NCI-H2227 (cell line): ENCODE measurements at regions not wholly inside any gene's neighbourhood (a gene's known extent, or its start where the extent isn't known, plus 50 kb on each side); places are given as distances from the start of the nearest gene placed in this dataset.
"Not testable (repeated sequence)": the region's sequence is repeated elsewhere in the genome, so short reads cannot be mapped to it uniquely, and the experiment has no call there.

Experiments
- DNase-seq: peaks from one replicate; lab custom pipeline; 2025; ENCODE audit not compliant: unreplicated experiment; lab: John Stamatoyannopoulos, UW

DNA sequence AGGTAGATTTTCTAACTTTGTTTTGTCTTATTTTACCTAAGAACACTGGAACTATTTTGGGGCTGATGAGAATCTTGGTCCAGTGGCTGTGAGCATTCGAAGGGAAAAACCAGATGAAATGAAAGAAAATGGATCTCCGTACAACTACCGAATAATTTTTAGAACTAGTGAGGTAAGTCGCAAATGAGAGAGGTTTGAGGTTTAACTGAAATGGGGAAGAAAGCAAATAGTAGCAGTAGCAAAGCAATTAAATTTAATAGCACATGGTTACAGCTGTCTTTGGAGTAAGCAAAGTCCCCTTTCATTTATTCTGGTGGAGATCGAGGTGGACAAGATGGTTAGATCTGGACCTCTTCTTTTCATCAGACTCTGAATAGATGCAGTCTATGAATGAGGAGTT is 313.5 kb upstream of the RGS6 start:
- DNase-seq = no peak

DNA sequence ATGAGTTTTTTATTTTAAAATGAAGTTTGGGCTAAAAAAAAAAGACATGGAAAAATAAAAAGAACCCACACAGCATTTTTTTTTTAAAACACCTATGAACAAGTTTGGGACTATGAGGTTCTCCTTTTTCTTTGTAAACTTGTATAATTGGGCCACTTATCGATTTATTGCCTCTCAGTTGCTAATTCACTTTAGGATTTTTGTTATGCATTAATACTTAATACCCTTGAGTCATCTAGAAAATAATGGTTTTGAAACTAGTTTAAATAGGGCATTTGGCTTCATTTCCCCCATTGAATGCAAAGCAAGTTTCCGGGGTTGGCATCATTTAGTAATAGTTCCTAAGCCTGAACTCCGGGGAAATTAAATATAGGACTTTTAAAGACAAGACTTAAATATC is 312.8 kb upstream of the RGS6 start:
- no peak for DNase-seq

DNA sequence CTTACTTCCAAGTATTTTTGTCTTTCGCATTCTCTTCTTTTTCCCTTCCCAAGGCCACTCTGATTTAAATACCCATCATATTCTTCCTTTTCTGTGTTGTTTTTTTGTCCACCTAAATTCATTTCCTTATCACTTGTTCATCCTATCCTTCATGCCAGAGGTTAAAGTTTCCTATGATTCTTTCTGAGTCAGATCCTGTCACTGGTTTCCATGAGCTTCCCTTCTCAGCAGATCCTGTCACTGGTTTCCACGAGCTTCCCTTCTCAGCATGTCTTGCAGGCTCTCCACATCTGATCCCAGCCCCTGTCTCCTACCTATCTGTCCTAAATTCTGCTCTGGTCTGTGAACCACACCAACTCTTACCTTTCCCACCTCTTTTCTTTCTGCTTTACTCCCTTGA is 311.8 kb upstream of the RGS6 start:
- no peak for DNase-seq

DNA sequence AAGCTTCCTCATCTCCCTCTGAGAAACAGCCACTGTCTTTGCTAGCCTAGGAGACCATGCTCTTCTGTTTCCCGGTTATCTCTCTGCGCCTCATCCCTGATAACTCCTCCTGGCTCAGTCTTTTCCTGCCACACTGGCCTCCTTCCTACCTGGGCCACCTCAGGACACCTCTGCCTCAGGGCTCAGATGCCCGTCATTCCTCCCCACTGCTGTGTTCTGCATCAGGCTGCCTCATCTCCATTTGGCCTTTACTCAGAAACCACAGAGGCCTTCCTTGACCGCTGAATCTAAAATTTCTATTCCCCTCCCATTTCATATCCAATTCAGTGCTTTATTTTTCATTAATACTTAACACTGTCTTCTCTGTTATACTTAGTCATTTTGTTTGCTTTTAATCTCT is 311.0 kb upstream of the RGS6 start:
- no peak for DNase-seq

DNA sequence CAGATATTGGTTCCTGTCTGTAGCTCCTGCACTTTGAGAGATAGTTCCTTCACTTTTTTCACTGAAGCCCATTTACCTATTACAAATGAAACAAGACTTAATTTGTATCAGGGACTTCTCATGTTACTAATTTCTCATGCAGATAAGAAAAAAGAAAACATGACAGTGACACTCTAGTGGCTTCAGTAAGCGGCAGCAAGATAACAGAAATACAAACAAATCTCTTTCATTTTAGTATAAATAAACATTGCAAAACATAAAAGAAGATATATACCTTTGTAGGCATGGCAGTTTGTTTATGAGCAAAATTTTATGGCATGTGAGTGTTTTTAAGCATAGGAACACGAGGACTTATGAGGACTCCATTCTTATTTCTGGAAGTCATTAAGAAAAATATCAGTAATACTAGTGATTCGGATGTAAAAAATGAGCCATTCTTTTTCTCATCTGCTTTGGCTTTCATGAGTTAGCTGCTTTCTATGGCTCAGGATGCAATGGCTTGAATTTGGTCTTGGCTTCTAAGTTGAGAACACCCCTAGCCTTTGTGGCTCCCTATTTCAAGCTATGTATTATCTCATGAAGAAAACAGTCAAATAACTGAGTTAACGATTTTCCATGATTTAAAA is 310.1 kb upstream of the RGS6 start:
- DNase-seq = no peak

DNA sequence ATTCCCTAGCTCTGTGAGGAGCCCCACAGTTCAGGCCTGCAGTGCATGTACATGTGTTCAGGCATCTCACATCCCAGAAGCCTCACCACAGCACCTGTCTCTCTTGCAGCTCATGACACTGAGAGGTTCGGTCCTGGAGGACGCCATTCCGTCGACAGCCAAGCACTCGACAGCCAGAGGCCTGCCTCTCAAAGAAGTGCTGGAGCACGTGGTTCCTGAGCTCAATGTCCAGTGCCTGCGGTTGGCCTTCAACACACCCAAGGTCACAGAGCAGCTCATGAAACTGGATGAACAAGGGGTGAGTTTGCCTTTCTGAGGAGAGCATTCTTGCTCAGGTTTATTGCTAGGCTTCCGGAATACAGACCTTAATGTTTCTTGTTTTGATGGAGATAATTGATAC is 308.3 kb upstream of the RGS6 start:
- no peak for DNase-seq

DNA sequence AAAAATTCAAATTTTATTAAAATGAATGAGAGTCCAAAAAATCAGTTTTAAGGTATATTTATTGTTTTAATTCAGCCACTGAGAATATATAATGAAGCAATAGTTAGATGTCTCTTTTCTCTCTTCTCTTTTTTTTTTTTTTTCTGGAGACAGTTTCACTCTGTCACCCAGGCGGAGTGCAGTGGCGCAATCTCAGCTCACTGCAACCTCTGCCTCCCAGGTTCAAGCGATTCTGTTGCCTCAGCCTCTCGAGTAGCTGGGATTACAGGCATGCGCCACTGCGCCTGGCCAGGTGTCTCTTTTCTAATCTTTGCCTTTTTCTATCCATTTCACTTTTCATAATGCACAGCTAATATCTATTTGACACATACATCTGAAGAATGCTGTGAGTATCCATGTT is 307.1 kb upstream of the RGS6 start:
- no peak for DNase-seq

DNA sequence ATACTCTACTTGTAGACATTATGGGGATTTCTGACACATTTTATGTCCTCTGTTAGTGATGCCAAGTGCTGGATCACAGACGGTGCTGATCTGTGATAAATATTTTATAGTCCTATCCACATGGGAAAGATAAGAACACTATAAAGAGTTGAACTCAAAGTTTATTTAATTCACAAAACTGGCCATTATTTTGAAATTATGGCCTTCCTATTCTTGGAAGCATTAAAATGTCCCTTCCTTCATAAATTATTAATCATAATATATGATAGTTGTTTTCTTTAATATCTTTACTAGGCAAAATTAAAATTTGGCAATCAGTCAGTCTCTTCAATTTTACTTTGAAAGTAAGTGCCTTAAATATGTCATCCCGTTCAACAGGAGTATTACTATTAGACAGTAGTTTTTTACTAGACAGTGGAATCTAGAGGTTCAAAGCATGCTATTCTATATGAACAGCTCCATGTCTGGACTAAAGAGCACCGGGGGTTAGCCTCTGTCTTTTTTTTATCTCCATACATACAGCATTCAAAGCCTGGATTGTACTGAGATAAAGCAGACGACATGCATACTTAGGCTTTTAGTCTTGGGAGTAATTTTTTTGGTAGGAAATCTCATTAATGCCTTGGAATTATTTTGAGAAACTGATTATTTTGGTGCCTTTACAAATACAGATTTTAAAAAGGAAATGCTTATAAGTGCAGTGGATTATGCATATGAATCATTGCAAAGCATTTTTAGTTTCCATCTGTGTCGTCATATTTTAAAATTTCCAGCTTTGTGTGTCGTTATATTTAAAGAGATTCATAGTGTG is 306.1 kb upstream of the RGS6 start:
- DNase-seq = no peak

DNA sequence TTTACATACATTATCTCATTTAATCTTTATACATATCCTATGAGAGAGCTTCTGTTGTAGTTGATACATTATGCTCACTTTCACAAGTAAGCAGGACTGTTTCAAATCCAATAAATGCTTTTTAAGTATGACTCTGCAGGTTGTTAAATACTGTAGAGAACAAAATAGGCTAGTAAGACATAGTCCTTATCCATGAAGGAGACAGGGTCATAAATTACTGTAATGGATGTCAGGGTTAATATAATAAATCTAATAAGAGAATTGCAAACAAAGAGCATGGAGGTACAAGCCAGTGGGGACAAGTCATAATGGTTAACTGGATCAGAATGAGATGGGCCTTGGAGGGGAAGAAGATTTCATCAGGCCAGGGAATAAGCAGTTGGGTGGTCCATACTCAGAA is 303.8 kb upstream of the RGS6 start:
- no peak for DNase-seq

DNA sequence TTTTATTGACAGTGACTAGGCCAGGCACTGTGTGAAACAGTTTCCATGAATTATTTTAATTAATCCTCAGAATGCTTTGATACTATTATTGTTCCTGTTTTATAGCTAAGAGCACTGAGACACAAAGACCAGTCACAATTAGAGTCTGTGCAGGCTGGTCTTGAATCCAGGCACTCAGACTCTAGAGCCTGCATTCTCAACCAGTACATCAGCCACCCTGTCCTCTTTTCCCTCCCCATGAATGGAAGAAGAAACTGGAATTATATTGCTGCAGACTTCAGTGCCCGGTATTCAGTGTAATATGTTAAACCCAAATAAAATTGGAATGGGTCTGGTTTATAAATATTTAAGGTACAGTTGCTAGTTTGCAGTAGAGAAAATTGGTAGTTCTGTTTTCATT is 303.0 kb upstream of the RGS6 start:
- no peak for DNase-seq

DNA sequence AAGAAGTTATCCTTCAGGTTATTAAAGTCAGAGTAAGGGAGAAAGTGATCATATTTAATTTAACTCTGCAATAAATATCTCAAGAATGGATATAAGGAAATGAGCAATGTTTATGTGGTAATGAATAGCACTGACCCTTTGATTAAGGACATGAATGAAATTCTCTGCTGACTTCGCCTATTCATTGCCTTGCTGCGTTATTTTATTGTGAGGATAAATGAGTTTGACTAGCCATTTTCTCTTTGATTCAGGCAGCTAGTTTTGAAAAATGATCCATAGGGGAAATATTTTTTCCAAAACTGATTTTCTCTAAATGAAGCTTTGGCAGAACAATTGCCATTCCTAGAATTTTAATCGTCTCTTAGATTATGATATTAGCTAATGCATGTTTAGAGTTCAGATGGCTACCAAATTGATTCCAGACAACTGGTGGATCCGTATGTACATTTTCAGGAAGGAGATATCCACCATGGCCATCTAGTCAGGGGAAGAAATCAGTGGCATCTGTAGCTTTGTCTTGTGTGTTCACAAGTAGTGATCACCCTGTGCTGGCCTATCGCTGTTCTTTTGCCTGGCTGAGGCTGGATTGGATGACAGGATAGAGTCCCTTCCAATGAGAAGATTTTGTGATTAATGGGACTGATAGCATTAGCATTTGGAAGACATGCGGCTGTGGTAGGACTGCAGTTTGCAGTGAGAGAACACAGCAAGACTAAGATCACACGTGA is 302.3 kb upstream of the RGS6 start:
- DNase-seq = no peak

DNA sequence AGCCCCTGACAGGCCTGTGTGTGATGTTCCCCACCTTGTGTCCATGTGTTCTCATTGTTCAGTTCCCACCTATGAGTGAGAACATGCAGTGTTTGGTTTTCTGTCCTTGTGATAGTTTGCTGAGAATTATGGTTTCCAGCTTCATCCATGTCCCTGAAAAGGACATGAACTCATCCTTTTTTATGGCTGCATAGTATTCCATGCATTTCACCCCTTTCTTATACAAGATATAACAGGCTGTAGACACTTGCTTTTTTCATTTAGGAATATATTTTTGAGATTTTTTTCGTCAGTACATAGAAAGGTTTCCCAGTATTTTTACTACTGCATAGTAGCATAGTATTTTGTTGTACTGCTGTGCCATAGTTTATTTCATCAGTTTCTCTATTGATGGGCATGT is 301.2 kb upstream of the RGS6 start:
- DNase-seq = not testable (repeated sequence)

DNA sequence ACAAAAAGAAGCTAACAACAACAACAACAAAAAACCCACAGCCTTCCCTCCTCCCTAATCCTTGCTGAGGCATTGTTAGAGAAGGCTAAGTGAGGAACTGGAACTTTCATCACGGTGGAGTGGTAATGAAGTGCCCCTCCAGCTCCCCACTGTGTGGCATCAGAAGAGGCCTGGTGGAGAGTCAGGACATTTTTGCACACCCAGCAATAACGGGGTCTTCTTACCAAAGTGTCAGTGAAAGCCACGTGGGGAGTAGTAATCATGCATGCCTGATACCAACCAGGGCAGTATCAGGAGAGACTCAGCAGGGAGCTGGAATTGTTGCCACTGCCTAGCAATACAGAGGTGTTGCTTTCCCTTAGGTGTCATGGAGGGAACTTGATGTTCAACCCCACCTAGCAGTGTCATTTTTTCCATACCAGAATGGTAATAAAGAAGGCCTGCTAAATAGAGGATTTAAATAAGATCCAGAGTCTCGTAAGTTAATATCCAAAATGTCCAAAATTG is 299.7 kb upstream of the RGS6 start:
- no peak for DNase-seq

DNA sequence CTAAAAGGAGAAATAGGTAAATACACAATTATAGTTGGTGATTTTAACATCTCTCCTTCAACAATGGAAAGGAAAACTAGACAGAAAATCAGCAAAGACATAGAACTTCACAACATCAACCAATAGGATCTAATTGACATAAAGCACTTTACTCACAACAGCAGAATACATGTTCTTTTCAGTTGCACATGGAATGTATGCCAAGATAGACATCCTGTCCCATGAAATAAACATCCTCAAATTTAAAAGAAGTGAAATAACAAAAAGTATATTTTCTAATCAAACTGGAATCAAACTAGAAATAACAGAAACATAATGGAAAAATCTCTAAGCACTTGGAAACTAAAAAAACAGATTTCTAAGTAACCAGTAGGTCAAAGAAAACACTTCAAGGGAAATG is 296.2 kb upstream of the RGS6 start:
- DNase-seq = no peak

DNA sequence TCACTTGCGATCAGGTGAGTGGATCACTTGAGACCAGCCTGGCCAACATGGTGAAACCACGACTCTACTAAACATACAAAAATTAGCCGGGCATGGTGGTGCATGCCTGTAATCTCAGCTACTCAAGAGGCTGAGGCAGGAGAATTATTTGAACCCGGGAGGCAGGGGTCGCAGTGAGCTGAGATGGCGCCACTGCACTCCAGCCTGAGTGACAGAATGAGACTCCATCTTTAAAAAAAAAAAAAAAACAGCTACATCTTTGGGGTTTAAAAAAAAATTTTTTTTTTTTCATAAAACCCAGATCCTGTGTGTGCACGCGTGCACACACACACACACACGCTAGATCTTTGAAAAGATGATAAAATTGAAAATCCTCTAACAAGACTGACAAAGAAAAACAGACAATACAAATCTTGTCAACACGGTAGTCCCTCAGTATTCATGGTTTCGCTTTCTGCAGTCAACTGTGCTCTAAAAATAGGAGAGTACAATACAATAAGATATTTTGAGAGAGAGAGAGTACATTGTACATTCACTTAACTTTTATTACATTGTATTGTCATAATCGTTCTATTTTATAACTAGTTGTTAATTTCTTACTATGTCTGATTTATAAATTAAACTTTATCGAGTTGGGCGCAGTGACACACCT is 295.3 kb upstream of the RGS6 start:
- DNase-seq = no peak

DNA sequence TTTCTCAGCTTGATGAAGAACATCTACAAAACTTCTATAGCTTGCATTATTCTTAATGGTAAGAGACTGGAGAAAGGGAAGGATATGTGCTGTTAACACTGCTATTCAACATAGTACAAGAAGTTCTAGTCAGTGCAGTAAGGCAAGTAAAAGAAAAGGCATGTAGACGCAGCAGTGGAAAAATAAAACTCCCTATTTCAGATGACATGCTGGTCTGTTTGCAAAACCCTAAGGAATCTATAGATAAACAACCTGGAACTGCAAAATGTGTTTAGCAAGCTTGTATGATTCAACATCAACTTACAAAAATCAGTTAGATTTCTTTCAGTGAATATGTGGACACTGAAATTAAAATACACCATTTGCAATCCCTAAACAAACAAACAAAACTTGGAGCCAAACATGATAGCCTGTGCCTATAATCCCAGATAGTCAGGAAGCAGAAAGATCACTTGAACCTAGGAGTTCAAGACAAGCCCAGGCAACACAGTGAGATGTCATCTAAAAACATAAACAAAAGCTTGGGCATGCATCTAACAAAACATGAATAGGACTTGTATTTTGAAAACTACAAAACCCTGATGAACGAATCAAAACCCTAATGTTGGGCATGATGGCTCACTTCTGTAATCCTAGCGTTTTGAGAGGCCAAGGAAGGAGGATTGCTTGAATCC is 293.6 kb upstream of the RGS6 start:
- no peak for DNase-seq

DNA sequence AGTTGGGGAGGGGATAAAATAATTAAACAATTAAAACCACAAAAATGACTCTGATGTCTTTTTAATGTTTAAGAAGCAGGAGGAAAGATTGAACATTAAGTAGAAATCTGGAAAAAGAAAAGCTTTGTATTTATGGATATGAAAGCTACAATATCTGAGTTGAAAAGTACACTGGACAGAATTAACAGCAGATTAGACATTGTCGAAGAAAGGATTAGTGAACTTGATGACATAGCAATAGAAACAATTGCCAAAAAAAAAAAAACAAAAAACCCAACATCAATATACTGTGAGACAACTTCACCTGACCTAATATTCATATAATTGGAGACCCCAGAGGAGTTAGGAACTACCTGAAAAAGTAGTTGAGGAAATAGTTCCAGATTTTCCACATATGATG is 289.5 kb upstream of the RGS6 start:
- no peak for DNase-seq

DNA sequence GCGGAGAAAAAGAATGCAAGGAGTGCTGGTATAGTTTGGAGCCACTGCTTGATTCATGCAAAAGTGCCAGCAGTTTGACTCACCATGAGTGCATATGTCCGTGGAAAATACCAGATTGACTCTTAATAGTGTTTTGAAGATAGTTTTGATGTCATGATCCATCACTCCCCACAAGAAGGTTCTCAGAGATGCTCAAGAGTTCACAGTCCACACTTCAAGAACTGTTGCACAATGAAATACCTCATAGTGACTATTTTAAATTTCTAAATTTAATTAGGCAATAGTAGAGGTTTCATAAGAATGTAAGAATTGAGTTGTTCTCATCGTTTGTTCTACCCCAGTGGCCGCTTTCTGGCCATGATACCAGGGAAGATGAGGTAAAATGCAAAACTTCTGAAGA is 286.6 kb upstream of the RGS6 start:
- no peak for DNase-seq

DNA sequence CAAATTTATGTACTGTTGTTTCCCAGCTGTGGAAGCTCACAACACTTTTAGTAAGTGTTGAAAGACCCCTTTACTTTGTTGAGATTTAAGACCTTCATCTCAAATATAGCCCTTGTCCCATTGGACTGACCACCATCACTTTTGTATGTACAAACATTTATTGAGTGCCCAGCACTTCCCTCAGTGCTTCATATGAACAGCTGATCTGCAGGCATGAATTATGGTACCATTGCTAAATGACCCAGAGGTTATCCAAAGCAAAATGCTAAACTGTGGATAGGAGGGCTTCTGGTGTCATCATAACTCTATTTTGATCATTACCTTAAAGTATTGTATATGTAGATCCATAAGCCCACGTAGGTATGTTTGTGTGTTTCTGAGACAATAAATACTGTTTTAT is 285.7 kb upstream of the RGS6 start:
- no peak for DNase-seq

DNA sequence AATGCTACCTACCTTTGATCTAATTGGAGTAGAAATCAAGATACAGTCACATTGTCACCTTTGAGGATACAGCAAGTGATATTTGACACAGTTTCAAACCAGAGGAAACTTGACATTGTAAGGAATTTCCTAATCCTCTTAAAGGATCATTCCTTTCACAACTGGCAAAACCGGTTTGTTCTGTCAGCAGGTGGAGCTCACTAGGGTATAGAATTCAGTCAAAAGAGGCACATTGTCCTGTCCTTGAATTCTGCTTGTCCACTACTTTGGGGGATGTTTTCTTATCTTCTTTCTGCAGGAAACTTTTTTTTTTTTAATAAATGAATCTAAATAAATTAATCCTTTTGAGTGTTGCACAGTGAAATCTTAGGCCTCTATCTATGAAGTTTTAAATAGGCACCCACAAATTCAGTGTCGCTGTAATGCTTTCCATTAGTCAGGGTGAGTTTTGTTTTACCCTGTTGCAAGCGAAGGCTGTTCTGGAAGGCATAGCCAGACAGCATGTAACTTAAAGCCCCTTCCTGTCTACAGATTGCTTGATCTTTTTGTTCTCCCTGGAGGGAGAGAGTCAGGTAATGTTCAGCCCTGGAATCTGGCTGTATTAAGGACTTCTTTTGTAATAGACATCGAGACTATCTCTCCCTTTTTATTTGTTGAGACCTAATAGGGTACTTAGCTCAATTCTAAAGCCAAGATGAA is 285.0 kb upstream of the RGS6 start:
- no peak for DNase-seq
